DOHH2 (cell line): ENCODE measurements at regions not wholly inside any gene's neighbourhood (a gene's known extent, or its start where the extent isn't known, plus 50 kb on each side); places are given as distances from the start of the nearest gene placed in this dataset.

Experiments
- EZH2phosphoT487 ChIP-seq: fragments of 200-600 bp; sonication (generic); IDR thresholded peaks from 2 replicates; pipeline ENCODE4 v1.6.1; 2017; ENCODE audit warnings: borderline replicate concordance, mild to moderate bottlenecking, antibody characterized with exemption, low read length, moderate library complexity, mixed read lengths
- TF ChIP-seq, protein P1 (sequence below): fragments of 200-600 bp; sonication (generic); IDR thresholded peaks from one replicate; pipeline ENCODE4 v1.5.1; 2014; ENCODE audit warnings: antibody characterized with exemption, mild to moderate bottlenecking, low read depth, low read length; ENCODE audit not compliant: poor library complexity, severe bottlenecking

DNA sequence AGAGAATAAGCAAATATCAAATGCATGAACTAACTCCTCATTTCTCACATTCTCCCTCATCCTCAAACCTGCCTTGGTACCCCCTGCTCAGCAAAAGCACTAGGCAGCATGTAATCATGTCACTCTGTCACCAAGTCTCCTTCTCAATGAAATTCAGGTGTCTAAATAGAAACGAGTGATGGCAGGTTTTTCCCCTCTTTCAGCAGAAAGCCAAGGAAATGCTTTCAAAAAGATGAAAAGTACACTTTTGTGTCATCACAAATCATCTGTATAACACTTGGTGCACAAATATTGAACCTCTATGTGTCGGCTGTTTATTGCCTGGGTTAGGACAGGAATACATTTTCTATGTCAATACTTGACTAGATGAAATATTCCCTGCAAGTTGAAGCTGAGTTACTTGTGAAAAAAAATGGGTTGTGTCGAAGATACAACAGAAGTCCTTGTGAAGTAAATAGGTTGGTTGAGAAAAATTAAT, 285.1 kb upstream of the MAGEB18 start:
- TF ChIP-seq, protein P1, sequence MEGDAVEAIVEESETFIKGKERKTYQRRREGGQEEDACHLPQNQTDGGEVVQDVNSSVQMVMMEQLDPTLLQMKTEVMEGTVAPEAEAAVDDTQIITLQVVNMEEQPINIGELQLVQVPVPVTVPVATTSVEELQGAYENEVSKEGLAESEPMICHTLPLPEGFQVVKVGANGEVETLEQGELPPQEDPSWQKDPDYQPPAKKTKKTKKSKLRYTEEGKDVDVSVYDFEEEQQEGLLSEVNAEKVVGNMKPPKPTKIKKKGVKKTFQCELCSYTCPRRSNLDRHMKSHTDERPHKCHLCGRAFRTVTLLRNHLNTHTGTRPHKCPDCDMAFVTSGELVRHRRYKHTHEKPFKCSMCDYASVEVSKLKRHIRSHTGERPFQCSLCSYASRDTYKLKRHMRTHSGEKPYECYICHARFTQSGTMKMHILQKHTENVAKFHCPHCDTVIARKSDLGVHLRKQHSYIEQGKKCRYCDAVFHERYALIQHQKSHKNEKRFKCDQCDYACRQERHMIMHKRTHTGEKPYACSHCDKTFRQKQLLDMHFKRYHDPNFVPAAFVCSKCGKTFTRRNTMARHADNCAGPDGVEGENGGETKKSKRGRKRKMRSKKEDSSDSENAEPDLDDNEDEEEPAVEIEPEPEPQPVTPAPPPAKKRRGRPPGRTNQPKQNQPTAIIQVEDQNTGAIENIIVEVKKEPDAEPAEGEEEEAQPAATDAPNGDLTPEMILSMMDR = no peak
- no peak for TF ChIP-seq EZH2phosphoT487
